Fibroblast of the aortic adventitia (primary cell): ENCODE measurements at regions not wholly inside any gene's neighbourhood (a gene's known extent, or its start where the extent isn't known, plus 50 kb on each side); places are given as distances from the start of the nearest gene placed in this dataset.
"Not testable (repeated sequence)": the region's sequence is repeated elsewhere in the genome, so short reads cannot be mapped to it uniquely, and the experiment has no call there.

Experiments used
- DNase-seq: peaks from one replicate; pipeline ENCODE4 v3.0.0-alpha.2; 2010; ENCODE audit warnings: low read depth
- H3K4me3 ChIP-seq: 2 replicates; pipeline ENCODE4 v1.5.1; 2011; ENCODE audit warnings: low read depth, mild to moderate bottlenecking, control low read depth, low read length, moderate library complexity
- CTCF ChIP-seq: IDR thresholded peaks from 2 replicates; pipeline ENCODE4 v1.5.1; 2011; ENCODE audit warnings: mild to moderate bottlenecking, low read length, control low read depth, inconsistent platforms; ENCODE audit not compliant: insufficient read depth

- no peak overlapping the region for H3K4me3 ChIP-seq
- DNase-seq: no peak
- TF ChIP-seq CTCF: no peak
These were observed 629.7 kb upstream of the SGCD start for GRCh38 chr5:155697236-155697635.

- TF ChIP-seq CTCF: no peak
These were observed 627.6 kb upstream of the SGCD start for GRCh38 chr5:155699385-155699784.

GRCh38 chr5:155700333-155700732, 626.6 kb upstream of the SGCD start:
- no peak for TF ChIP-seq CTCF
- DNase-seq: no peak
- H3K4me3 ChIP-seq: no peak overlapping the region

More at GRCh38 chr5:155699385-155699784, 627.6 kb upstream of the SGCD start:
- H3K4me3 ChIP-seq: no peak overlapping the region
- no peak for DNase-seq

- no peak overlapping the region for H3K4me3 ChIP-seq
- no peak for TF ChIP-seq CTCF
- no peak for DNase-seq
These were observed 615.1 kb upstream of the SGCD start for GRCh38 chr5:155711882-155712281.

GRCh38 chr5:155714435-155714834, 612.5 kb upstream of the SGCD start:
- not testable (repeated sequence) for H3K4me3 ChIP-seq, DNase-seq

- DNase-seq: no peak
- no peak overlapping the region for H3K4me3 ChIP-seq
- TF ChIP-seq CTCF: no peak
These were observed 600.7 kb upstream of the SGCD start for GRCh38 chr5:155726267-155726666.

- DNase-seq: no peak
- H3K4me3 ChIP-seq: no peak overlapping the region
- TF ChIP-seq CTCF: no peak
These were observed 599.3 kb upstream of the SGCD start for GRCh38 chr5:155727512-155728145.
